ENCODE measurements at regions not wholly inside any gene's neighbourhood (a gene's known extent, or its start where the extent isn't known, plus 50 kb on each side); places are given as distances from the start of the nearest gene placed in this dataset.

GRCh38 chr10:29394321-29394932, 105.6 kb downstream of the LYZL1 start:
- intact Hi-C loops (cut with DNase I) = no loop called here
- DNase-seq = no peak

- no peak for DNase-seq
- intact Hi-C loops (cut with DNase I) = no loop called here
Measured at GRCh38 chr10:29395409-29395808, 106.5 kb downstream of the LYZL1 start.

GRCh38 chr10:29397221-29397620, 108.4 kb downstream of the LYZL1 start:
- no peak for DNase-seq
- intact Hi-C loops (cut with DNase I) = no loop called here

GRCh38 chr10:29403208-29403607, 114.3 kb downstream of the LYZL1 start:
- no peak for DNase-seq
- intact Hi-C loops (cut with DNase I) = no loop called here

- intact Hi-C loops (cut with DNase I) = no loop called here
- no peak for DNase-seq
Measured at GRCh38 chr10:29407280-29407858, 118.5 kb downstream of the LYZL1 start.
